RWPE2 (cell line): ENCODE measurements at regions not wholly inside any gene's neighbourhood (a gene's known extent, or its start where the extent isn't known, plus 50 kb on each side); places are given as distances from the start of the nearest gene placed in this dataset.

Source experiments
- ATAC-seq: fragments of 200-7000 bp; cut with Tn5 transposase; 3 replicates; pipeline ENCODE4 v1.9.1; 2021; ENCODE audit warnings: low read depth
- DNase-seq: peaks from one replicate; pipeline ENCODE4 v3.0.0-alpha.2; 2020; ENCODE audit warnings: low spot score
- H3K27ac ChIP-seq: fragments of 450-650 bp; 2 replicates; pipeline ENCODE4 v1.5.1; 2017; ENCODE audit warnings: mild to moderate bottlenecking; ENCODE audit not compliant: poor library complexity, severe bottlenecking
- H3K27me3 ChIP-seq: fragments of 250-450 bp; sonication (Bioruptor Pico); 2 replicates; pipeline ENCODE4 v1.5.1; 2021; ENCODE audit warnings: mild to moderate bottlenecking, moderate library complexity; ENCODE audit not compliant: insufficient read depth, poor library complexity, severe bottlenecking
- H3K36me3 ChIP-seq: fragments of 250-450 bp; sonication (Bioruptor Pico); 2 replicates; pipeline ENCODE4 v1.5.1; 2020; ENCODE audit warnings: low read depth, mild to moderate bottlenecking, moderate library complexity
- H3K4me1 ChIP-seq: fragments of 250-450 bp; sonication (Bioruptor Pico); 2 replicates; pipeline ENCODE4 v1.5.1; 2021; ENCODE audit warnings: mild to moderate bottlenecking, moderate library complexity; ENCODE audit not compliant: insufficient read depth, poor library complexity, severe bottlenecking
- H3K4me3 ChIP-seq: fragments of 250-450 bp; sonication (Bioruptor Pico); 2 replicates; pipeline ENCODE4 v1.5.1; 2021; ENCODE audit warnings: mild to moderate bottlenecking, moderate library complexity; ENCODE audit not compliant: severe bottlenecking
- H3K9me3 ChIP-seq: fragments of 250-450 bp; sonication (Bioruptor Pico); 2 replicates; pipeline ENCODE4 v1.5.1; 2021; ENCODE audit warnings: mild to moderate bottlenecking, moderate library complexity; ENCODE audit not compliant: severe bottlenecking
- CTCF ChIP-seq: fragments of 450-650 bp; IDR thresholded peaks from one replicate; pipeline ENCODE4 v1.5.1; 2017; ENCODE audit warnings: mild to moderate bottlenecking, moderate library complexity; ENCODE audit not compliant: poor library complexity, severe bottlenecking

- Histone ChIP-seq H3K27me3 (no peaks in the 10 kb centered on the region), H3K27ac (no peak overlapping the region), H3K4me1 (no peaks in the 10 kb centered on the region), H3K4me3 (no peak overlapping the region), H3K36me3 (no peaks in the 10 kb centered on the region), H3K9me3 (no peaks in the 10 kb centered on the region)
- DNase-seq (no peak), ATAC-seq (no peak)
- TF ChIP-seq CTCF = no peak
These were observed 837.1 kb upstream of the C9orf72 start for GRCh38 chr9:28410411-28410810.

- no peaks in the 10 kb centered on the region for H3K4me1 ChIP-seq
- no peak overlapping the region for H3K27ac ChIP-seq
- H3K36me3 ChIP-seq = no peaks in the 10 kb centered on the region
- DNase-seq = no peak
- ATAC-seq = no peak
- H3K4me3 ChIP-seq = no peak overlapping the region
- no peak for TF ChIP-seq CTCF
- no peaks in the 10 kb centered on the region for H3K9me3 ChIP-seq
- H3K27me3 ChIP-seq = peaks cover 3% of the 10 kb centered on the region
These were observed 840.2 kb upstream of the C9orf72 start for GRCh38 chr9:28413471-28413870.

DNA sequence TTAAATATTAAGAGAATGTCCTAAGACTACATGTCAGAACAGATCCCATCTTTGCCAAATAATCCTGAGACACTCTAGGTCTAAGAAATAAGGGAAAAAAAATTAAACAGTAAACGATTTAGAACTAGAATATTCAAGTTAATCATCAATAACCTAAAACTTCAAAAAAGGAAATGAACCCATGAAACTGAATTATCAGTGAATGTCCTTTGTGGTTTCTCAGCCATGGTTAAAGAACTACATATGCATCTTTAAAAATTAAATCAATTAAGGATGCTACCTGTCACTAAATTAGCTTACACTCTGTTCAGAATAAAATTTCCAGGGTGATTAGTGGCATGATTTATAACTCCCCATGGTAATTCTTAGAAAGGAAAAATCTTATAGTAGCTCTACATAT lies 850.0 kb upstream of the C9orf72 start:
- DNase-seq (no peak), ATAC-seq (no peak)
- no peak for TF ChIP-seq CTCF
- H3K36me3 ChIP-seq = no peaks in the 10 kb centered on the region
- no peak overlapping the region for H3K4me3 ChIP-seq
- no peak overlapping the region for H3K27ac ChIP-seq
- peaks cover 3% of the 10 kb centered on the region for H3K27me3 ChIP-seq
- no peaks in the 10 kb centered on the region for H3K4me1 ChIP-seq
- H3K9me3 ChIP-seq = no peaks in the 10 kb centered on the region

- Histone ChIP-seq H3K27ac (no peak overlapping the region), H3K27me3 (no peaks in the 10 kb centered on the region), H3K36me3 (no peaks in the 10 kb centered on the region), H3K4me3 (no peak overlapping the region), H3K9me3 (no peaks in the 10 kb centered on the region), H3K4me1 (no peaks in the 10 kb centered on the region)
- DNase-seq = no peak
- TF ChIP-seq CTCF = no peak
- ATAC-seq = no peak
These were observed 862.2 kb upstream of the C9orf72 start for GRCh38 chr9:28435456-28435855.

GRCh38 chr9:28439688-28440087 lies 866.4 kb upstream of the C9orf72 start:
- Histone ChIP-seq H3K4me1 (no peaks in the 10 kb centered on the region), H3K9me3 (no peaks in the 10 kb centered on the region), H3K27me3 (no peaks in the 10 kb centered on the region), H3K27ac (no peak overlapping the region), H3K4me3 (no peak overlapping the region), H3K36me3 (no peaks in the 10 kb centered on the region)
- DNase-seq (no peak), ATAC-seq (peak; percentile 62; the same call in 2 of the 3 replicates)
- TF ChIP-seq CTCF = no peak
